Naive thymus-derived CD4-positive, alpha-beta T cell (primary cell): ENCODE measurements at regions not wholly inside any gene's neighbourhood (a gene's known extent, or its start where the extent isn't known, plus 50 kb on each side); places are given as distances from the start of the nearest gene placed in this dataset.

Experiments
- ATAC-seq: fragments of 150-1000 bp; cut with Tn5 transposase; 2 replicates; pipeline ENCODE4 v1.10.0; 2021; ENCODE audit warnings: mild to moderate bottlenecking, moderate library complexity
- CTCF ChIA-PET: fragments of 350-600 bp; sonication (Branson Sonifier 250); formaldehyde crosslinking; loops from one replicate; lab custom pipeline; 2021; ENCODE audit warnings: antibody characterized with exemption; lab: Charles Lee
- POLR2A ChIA-PET: fragments of 350-600 bp; sonication (Branson Sonifier 250); formaldehyde crosslinking; loops from one replicate; lab custom pipeline; 2021; ENCODE audit warnings: antibody characterized with exemption, inconsistent platforms; lab: Charles Lee
- DNase-seq, 9 donors: peaks; one replicate each; pipeline versions ENCODE4 v3.0.0 to v3.0.0-alpha.2; 2020 to 2022; ENCODE audit warnings: mixed read lengths in 1 of 9
- H3K27ac ChIP-seq: one replicate; pipeline ENCODE4 v1.7.0; 2013; ENCODE audit warnings: mild to moderate bottlenecking, low read depth, low read length, moderate library complexity
- H3K27me3 ChIP-seq, 2 donors: one replicate each; pipeline ENCODE4 v1.7.0; 2013; ENCODE audit warnings: low read length in 2 of 2, mild to moderate bottlenecking in 2 of 2, moderate library complexity in 2 of 2; ENCODE audit not compliant: control insufficient read depth in 2 of 2, insufficient read depth in 2 of 2
- H3K36me3 ChIP-seq, 3 experiments: 1 replicate in 2 of 3; 2 replicates in 1 of 3; pipeline ENCODE4 v1.7.0; 2013; ENCODE audit warnings: low read length in 3 of 3, mild to moderate bottlenecking in 3 of 3, moderate library complexity in 1 of 3; ENCODE audit not compliant: insufficient read depth in 3 of 3, control insufficient read depth in 2 of 3
- H3K4me1 ChIP-seq, 2 donors: one replicate each; pipeline ENCODE4 v1.7.0; 2013; ENCODE audit warnings: low read length in 2 of 2, mild to moderate bottlenecking in 2 of 2, moderate library complexity in 1 of 2; ENCODE audit not compliant: control insufficient read depth in 2 of 2, insufficient read depth in 2 of 2
- H3K4me3 ChIP-seq: 2 replicates; pipeline ENCODE4 v1.7.0; 2013; ENCODE audit warnings: mild to moderate bottlenecking, low read length
- H3K9me3 ChIP-seq, 3 experiments: 1 replicate in 2 of 3; 2 replicates in 1 of 3; pipeline ENCODE4 v1.7.0; 2013; ENCODE audit warnings: low read length in 3 of 3; ENCODE audit not compliant: control insufficient read depth in 2 of 3
- H3K27ac Mint-ChIP-seq, 9 donors: one replicate each; pipeline ENCODE4 v1.8.0; 2020 to 2022; ENCODE audit warnings: mixed read lengths in 9 of 9, mild to moderate bottlenecking in 8 of 9, moderate library complexity in 5 of 9, inconsistent platforms in 2 of 9
- H3K27me3 Mint-ChIP-seq, 5 donors: one replicate each; pipeline ENCODE4 v1.8.0; 2021 to 2022; ENCODE audit warnings: mixed read lengths in 5 of 5, mild to moderate bottlenecking in 1 of 5
- H3K36me3 Mint-ChIP-seq, 5 donors: one replicate each; pipeline ENCODE4 v1.8.0; 2020 to 2022; ENCODE audit warnings: mixed read lengths in 5 of 5, mild to moderate bottlenecking in 3 of 5, inconsistent platforms in 1 of 5
- H3K4me1 Mint-ChIP-seq, 7 donors: one replicate each; pipeline ENCODE4 v1.8.0; 2020 to 2022; ENCODE audit warnings: mixed read lengths in 7 of 7, mild to moderate bottlenecking in 3 of 7, inconsistent platforms in 1 of 7
- H3K4me3 Mint-ChIP-seq, 10 donors: one replicate each; pipeline ENCODE4 v1.8.0; 2020 to 2022; ENCODE audit warnings: mild to moderate bottlenecking in 10 of 10, mixed read lengths in 10 of 10, moderate library complexity in 6 of 10, inconsistent platforms in 2 of 10
- H3K9me3 Mint-ChIP-seq, 11 donors: one replicate each; pipeline ENCODE4 v1.8.0; 2020 to 2022; ENCODE audit warnings: mixed read lengths in 11 of 11, mild to moderate bottlenecking in 4 of 11, inconsistent platforms in 1 of 11, moderate library complexity in 1 of 11
- intact Hi-C, 2 donors: fragments of 100-400 bp; cut with micrococcal nuclease; formaldehyde crosslinking; loops; one replicate each; pipeline ENCODE4 v1.15.1; 2023

GRCh38 chrX:55169782-55170181 lies 50.4 kb upstream of the PAGE5 start:
- intact Hi-C loops, result loop anchor here in 1 of 2 donors (10.0 kb wide), 2 partner anchors 1395 to 1805 kb away; partner anchors contain the start of gene UBQLN2
- POLR2A ChIA-PET, result no interaction called here

More at GRCh38 chrX:55169782-55170181, 50.4 kb upstream of the PAGE5 start:
- Histone ChIP-seq H3K4me3 (no peak overlapping the region), H3K27ac (no peak overlapping the region), H3K4me1 (no peaks in the 10 kb centered on the region), H3K9me3 (no peaks in the 10 kb centered on the region), H3K36me3 (no peaks in the 10 kb centered on the region), H3K27me3 (no peaks in the 10 kb centered on the region)
- ATAC-seq, result no peak
- H3K4me3 Mint-ChIP-seq, result no peak overlapping the region
- no peaks in the 10 kb centered on the region for H3K36me3 Mint-ChIP-seq
- CTCF ChIA-PET, result no interaction called here
- H3K27me3 Mint-ChIP-seq, result peaks cover 0 to 6% (median 2%) of the 10 kb centered on the region in 5 donors
- H3K9me3 Mint-ChIP-seq, result no peaks in the 10 kb centered on the region
- DNase-seq, result no peak
- H3K27ac Mint-ChIP-seq, result no peak overlapping the region
- no peaks in the 10 kb centered on the region for H3K4me1 Mint-ChIP-seq
